HK-2 (cell line): ENCODE measurements at regions not wholly inside any gene's neighbourhood (a gene's known extent, or its start where the extent isn't known, plus 50 kb on each side); places are given as distances from the start of the nearest gene placed in this dataset.

Experiments
- DNase-seq: peaks from one replicate; pipeline ENCODE4 v3.0.0-alpha.2; 2018; ENCODE audit not compliant: unreplicated experiment

GRCh38 chr3:174403831-174404230 is 455.3 kb upstream of the NAALADL2 start:
- DNase-seq, result no peak

GRCh38 chr3:174408310-174408709 is 450.8 kb upstream of the NAALADL2 start:
- DNase-seq, result no peak

DNA sequence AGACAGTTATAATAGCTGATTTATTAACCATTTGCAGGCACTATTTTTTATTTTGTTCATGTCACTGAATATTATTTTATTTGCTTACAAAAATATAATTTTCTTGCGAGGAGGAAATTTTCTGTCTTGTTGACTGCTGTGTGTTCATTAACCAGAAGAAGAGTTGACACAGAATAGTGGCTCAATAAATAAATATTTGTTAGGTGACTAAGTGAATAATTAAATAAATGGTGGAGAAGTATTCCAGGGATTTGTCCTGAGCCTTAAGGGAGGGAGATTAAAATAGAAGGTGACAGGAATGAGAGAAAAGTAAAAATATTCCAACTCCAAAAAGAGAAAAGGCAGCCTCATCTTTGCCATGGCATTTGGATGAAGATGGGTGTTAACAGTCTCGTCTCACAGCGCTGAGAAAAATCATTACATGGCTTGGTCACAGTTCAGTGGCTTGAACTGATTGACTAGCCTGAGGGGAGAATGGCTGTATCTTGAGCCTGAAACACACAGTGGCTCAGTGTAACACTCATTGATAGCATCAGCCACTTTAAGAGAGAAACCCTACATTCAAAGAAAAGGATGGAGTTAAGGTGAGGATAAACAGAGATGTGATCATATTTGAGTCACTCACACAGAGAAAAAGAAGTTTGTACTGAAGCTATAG is 449.9 kb upstream of the NAALADL2 start:
- DNase-seq, result no peak

GRCh38 chr3:174413062-174413912 is 445.8 kb upstream of the NAALADL2 start:
- DNase-seq, result no peak

DNA sequence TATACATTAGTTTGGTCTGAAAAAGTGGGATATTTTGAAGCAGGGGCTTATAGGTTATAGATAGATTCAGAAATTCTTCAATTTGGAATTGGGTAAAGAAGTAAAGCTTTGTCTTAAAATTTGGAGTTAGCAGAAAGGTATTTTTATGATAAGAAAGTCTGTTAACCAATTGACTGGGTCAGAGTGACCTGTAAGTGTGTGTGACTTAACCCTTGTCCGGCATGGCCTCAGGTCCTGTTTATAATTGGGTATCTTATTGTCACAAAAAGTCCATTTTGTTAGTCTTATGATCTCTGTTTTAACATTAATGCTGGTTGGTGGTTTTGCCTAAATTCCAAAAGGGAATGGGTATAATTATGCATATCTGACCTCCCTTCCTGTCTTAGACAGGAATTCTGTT is 444.2 kb upstream of the NAALADL2 start:
- no peak for DNase-seq

GRCh38 chr3:174417573-174417972 is 441.6 kb upstream of the NAALADL2 start:
- DNase-seq, result no peak

DNA sequence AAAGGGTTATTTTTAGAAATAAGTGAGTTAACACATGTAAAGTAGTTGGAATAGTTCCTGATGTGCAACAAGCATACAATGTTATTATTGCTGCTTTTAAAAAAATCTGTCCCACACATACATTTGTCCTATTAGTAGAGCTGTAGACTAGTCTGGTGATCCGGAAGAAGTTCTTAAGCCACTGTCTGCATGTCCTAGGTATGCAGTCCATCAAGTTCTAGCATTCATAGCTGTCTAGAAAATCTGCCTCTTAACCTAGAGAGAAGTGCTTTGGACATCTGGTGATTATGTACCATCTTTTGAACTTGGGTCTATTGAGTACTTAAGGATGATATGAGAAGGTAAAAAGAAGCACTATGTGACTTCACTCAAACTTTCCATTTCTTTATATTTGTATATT is 439.9 kb upstream of the NAALADL2 start:
- DNase-seq, result no peak

GRCh38 chr3:174423936-174424335 is 435.2 kb upstream of the NAALADL2 start:
- no peak for DNase-seq

- DNase-seq, result no peak
These were observed 434.5 kb upstream of the NAALADL2 start for GRCh38 chr3:174424656-174425055.

DNA sequence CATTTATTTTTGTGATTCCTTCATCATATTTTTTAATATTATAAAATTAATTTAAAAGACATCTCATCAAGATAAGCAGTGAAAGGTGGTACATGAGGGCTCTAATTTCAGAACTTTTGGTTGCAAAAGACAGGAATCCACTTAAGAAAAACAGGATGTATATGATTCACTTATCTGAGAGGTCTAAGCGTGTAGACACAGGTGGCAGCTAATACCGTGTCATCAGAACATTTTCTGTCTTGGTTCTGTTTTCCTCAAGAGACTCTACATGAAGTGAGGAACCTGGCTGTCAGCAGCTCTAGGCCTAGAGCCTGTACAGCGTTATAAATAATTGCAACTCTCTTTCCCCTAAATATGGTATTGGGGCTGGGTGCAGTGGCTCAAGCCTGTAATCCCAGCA is 433.7 kb upstream of the NAALADL2 start:
- DNase-seq, result no peak

DNA sequence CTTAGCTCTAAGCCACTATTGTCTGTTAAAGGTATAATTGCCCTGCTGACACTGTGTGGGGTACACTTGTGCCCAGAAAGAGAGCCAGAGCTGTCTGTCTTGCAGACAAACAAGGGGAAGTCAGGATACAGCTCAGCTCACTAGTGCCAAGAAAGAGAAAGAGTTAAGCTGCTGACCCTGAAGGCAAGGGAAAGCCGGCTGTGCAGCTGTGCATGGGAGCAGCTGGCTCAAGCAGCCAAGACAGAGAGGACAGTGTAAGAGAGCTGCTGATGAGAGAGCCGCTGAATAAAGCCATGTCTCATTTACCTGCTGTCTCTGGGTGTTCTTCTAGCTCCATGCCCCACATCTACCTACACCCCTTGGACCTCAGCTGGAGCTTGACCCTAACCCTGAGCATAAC is 428.1 kb upstream of the NAALADL2 start:
- no peak for DNase-seq

DNA sequence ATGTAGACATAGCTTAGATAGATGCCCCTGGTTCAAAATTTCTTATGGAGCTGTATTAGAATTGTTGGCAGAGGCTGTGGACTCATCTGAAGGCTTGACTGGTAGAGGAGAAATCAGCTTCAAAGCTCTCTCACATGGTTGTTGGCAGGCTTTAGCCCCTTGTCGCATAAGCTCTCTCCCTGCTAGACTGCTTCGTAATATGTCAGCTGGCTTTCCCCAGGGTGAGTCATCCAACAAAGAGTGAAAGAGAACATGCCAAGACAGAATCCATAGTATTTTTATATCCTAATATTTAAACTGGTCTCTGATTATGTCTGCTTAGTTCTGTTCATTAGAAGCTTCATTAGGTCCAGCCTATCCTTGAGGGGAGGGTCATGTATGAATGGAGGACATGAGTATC is 427.4 kb upstream of the NAALADL2 start:
- no peak for DNase-seq

DNA sequence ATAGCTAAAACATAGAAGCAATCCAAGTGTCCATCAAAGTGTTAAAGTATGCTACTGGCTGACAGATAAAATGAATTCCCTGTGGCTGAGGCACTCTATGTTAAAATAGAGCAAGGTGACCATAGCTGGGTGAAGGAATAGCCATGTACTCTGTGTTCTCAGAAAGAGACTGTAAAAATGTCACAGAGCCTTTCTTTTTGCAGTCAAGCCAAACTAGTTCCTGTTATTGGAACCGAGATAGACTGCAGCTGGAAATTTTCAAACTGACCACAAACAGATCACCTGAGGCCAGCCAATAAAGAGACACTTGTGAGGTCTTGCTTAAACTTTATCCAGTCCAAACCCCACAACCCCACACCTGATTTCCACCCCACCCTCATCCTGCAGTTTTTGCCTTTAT is 422.8 kb upstream of the NAALADL2 start:
- DNase-seq, result no peak

DNA sequence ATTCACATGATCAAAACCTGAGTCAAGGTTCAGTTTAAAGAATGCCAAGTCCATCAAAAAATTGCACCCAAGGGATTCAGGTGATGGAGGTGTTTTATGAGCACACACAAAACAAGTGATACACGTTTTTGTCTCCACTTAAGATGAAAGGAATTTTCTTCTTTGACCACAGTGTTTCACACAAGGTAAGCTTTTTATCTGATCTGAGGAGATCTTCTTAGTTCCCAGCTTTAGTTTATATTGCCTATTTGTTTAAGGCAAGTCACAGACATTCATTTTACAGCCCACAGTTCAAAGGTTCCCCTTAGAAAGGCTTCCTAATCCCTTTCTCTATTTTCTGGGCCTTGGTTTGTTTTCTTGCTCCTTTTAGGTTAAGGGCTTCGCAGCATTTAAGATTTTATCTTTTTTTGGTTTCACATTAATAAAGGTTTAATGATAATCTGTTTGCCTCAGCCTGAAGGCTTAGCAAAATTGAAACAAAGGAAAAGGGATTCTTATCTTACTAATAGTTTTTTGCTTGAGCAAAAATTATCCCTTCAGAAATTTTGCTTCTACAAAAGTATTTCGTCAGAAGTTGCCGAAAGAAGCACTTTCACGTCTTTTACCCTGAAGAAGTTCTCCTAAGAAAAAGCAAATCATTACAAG is 420.5 kb upstream of the NAALADL2 start:
- no peak for DNase-seq

- peak; percentile 29 for DNase-seq
These were observed 419.5 kb upstream of the NAALADL2 start for GRCh38 chr3:174439331-174440252.

GRCh38 chr3:174440253-174440701 is 418.9 kb upstream of the NAALADL2 start:
- DNase-seq, result no peak

DNA sequence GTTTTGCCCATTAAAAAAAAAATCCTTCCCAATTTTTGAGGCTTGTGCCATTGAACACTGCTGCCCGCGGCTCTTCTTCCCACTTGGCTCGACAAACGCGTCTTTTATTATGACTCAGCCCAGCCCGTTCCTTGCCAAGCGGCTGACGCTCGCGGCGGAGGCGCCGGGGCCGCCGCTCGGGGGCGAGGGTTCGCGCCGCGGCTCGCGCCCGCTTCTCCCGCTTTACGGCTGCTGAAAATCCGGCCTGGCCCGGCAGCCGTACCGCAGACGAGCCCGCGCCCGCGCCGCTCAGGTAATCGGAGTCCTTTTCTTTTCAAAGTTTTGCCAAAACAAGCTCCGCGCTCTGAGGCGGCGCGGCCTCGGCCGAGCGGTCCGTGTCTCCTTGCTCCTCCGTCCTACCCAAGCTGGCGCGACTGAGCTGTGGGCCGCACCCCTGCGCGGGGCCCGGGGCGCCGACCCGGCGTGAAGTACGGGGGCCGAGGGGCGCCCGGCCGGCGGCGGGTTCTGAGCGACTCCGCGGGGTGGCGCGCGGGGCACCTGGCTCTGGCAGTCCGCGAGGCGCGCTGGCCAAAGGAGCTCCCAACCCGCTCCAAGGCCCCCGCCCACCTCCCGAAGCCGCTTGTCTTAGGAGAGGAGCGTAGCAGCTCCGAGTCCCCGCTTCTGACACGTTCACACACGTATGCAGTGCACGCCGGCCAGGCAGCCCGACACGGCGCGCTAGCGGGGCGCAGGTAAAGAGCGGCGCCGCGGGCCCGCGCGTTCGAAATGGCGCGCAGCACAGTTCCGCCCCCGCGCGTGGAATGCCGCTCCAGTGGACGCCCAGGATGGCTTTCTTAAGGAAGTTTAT is 418.2 kb upstream of the NAALADL2 start:
- peak; percentile 88 for DNase-seq

DNA sequence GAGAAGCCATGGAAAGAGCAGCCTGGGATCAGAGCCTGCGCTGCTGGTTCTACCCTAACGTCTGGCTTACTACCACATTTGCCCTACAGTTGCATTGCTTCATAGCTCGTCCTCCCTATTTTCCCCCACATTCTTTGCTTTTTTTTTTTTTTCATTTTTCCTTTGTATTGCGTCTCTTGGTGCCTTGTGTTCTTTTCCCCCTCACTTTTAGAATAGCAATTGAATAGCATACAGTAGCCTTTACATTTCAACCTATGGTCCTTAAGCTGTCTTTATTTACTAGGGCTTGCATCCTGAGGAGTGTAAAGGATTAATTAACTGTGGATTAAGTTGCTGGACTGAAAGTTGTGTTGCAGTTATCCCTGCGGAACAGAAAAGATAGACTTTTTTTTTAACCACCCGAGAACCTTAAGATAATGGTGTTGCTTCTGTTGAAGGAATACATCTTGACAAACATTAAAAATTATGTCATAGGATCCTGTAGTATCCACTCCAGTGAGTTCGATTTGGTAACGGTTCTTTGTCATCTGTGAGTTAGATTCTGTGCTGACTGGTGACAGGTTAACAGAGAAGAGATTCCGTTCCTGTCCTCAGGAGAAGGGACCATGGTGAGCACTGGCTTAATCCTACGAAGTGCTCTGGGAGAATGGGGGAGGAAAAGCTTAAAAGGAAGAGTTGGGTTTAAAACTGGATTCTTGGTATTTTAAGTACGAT is 417.4 kb upstream of the NAALADL2 start:
- DNase-seq, result no peak

GRCh38 chr3:174442302-174442682 is 416.8 kb upstream of the NAALADL2 start:
- DNase-seq, result no peak

DNA sequence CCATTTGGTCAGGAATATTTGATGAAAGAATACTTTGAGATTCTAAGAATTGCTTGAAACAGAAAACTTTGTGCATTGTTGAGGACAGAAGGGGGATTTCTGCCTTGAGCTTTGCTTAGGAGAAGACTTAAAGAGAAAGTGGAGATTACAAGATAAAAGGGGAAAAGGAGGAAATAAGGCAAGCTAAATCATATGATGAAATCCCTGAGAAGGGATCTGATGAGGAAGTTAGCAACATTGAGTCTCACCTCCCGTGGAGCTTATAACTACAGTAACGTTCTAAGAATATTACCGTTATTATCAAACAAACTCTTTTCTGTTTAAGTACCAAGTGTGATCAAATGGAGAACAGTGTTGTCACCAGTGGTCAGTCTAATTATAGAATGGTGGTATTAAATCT is 414.7 kb upstream of the NAALADL2 start:
- no peak for DNase-seq
